A673 (cell line): ENCODE measurements at regions not wholly inside any gene's neighbourhood (a gene's known extent, or its start where the extent isn't known, plus 50 kb on each side); places are given as distances from the start of the nearest gene placed in this dataset.
"Not testable (repeated sequence)": the region's sequence is repeated elsewhere in the genome, so short reads cannot be mapped to it uniquely, and the experiment has no call there.

Experiments
- CTCF ChIP-seq: fragments of 300-800, 200-600 bp; sonication (generic); conservative IDR thresholded peaks from 2 replicates; pipeline ENCODE4 v1.5.1; 2017; ENCODE audit warnings: low read depth, mild to moderate bottlenecking, antibody characterized with exemption, low read length, moderate library complexity, mixed read lengths
- EZH2 ChIP-seq: fragments of 200-600 bp; sonication (generic); IDR thresholded peaks from 2 replicates; pipeline ENCODE4 v1.6.1; 2017; ENCODE audit warnings: borderline replicate concordance, low read depth, mild to moderate bottlenecking, mixed read lengths, antibody characterized with exemption, low read length; ENCODE audit not compliant: poor library complexity, severe bottlenecking

- not testable (repeated sequence) for TF ChIP-seq EZH2, CTCF
These were observed 193.7 kb upstream of the DTNA start for GRCh38 chr18:34516355-34516754.
